NCI-H128 (cell line): ENCODE measurements at regions not wholly inside any gene's neighbourhood (a gene's known extent, or its start where the extent isn't known, plus 50 kb on each side); places are given as distances from the start of the nearest gene placed in this dataset.
"Not testable (repeated sequence)": the region's sequence is repeated elsewhere in the genome, so short reads cannot be mapped to it uniquely, and the experiment has no call there.

Experiments
- DNase-seq: peaks from one replicate; lab custom pipeline; 2025; ENCODE audit not compliant: unreplicated experiment; lab: John Stamatoyannopoulos, UW

DNA sequence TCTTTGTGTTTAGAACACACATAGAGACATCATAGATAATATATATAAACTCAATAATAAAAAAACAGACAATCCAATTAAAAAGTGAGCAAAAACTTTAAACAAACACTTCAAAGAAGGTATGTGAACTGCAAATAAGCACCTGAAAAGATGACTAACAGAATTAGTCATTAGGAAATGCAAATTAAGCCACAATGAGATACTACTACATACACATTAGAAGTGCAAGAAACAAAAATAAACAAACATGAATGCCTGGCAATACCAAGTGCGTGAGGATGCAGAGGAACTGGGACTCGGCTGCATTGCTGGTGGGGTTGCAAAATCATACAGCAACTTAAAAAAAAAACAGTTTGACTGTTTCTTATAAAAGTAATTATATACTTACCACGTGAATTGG is 799.0 kb downstream of the KCNJ2 start:
- no peak for DNase-seq

DNA sequence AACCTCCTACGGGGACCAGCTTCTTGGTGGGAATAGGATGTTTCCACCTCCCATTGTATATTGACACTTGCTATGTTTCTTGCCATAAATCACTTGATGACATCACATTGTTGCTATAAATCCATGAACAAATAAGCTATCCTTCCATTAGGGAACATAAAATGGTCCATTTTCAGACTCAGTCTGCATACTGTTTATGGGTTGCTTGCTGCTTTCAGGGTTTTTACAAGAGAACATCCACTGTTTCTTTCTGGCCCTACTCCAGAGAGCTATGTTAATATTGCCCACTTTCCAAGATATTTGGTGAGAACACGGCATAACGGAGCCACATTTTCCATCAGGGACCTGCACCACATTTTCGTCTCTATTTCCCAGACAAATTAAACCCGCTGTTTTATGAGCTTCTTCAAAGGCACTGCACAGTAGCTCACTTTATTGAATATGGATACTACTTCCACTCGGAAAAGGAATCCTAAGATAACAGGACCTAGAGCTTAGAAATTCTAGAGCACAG is 800.2 kb downstream of the KCNJ2 start:
- no peak for DNase-seq

DNA sequence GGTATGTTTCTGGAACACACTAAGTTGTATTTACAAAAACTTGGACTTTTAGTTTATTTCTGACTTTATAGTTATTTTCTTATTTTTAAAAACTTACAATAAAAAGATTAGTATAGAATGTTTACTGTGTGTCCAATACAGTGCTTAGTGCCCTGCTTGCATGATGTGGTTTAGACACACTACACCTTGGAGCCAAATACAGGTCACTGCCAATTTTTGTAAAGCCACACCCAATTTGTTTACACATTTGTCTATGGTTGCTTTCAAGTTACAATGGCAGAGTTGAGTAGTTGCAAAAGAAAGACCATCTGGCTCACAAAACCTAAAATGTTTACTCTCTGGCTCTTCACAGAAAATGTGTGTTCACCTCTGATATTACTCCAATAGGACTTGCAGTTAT is 807.1 kb downstream of the KCNJ2 start:
- DNase-seq: no peak

DNA sequence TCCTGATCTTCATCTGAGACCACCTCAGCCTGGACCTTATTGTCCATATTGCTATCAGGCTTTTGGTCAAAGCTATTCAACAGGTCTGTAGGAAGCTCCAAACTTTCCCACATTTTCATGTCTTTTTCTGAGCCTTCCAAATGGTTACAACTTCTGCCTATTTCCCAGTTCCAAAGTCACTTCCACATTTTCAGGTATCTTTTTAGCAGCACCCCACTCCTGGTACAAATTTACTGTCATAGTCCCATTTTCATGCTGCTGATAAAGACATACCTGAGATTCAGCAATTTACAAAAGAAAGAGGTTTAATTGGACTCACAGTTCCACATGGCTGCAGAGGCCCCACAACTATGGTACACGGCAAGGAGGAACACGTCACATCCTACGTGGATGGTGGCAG is 815.5 kb downstream of the KCNJ2 start:
- no peak for DNase-seq

DNA sequence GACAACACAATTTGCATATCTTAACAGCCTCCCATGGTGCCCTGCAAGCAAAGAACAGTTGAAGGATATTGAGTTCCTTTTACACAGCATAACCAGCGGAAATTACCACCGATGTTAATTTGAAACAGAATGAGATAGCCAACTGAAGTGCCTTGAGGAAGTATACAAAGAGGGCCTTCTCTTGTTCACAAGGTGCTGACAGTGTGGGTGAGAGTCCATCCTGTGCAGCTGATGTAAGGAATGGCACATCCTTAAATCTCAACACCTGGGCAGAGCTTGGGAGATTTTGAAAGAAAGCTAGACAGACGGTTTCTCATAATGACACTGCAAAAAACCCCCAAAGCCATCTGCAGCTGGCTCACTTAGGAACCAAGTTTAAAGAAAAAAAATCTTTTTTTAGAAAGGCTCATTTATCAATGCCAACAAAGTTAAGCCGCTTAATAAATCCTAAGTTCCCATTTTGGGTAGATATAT is 818.6 kb downstream of the KCNJ2 start:
- DNase-seq: no peak

DNA sequence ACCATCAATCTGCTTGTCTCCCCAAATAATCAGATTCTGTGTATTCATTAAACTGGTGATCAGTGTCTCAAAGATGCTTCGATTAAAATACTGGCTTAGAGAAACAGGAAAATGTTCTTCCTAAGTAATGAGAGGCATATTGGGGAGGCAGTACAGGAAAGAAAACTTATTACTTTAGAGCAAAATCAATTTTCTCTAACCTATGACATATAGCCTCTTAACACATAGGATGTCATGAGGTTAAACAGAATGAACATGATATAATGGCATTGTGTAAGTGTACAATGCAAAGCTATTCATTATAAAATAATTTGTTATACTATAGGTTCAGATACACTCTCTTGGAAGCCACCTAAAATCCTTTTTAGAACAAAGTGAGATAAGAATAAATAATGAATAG is 819.3 kb downstream of the KCNJ2 start:
- DNase-seq: no peak

DNA sequence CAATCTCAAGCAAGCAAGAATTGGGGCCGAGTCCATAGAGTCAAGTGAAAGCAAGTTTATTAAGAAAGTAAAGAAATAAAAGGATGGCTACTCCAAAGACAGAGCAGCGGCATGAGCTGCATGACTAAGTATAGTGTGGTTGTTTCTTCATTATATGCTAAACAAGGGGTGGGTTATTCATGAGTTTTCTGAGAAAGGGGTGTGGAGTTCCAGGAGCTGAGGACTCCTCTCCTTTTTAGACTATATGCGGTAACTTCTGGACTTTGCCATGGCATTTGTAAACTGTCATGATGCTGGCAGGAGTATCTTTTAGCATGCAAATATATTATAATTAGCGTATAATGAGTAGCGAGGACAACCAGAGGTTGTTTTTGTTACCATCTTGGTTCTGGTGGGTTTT is 819.9 kb downstream of the KCNJ2 start:
- no peak for DNase-seq

DNA sequence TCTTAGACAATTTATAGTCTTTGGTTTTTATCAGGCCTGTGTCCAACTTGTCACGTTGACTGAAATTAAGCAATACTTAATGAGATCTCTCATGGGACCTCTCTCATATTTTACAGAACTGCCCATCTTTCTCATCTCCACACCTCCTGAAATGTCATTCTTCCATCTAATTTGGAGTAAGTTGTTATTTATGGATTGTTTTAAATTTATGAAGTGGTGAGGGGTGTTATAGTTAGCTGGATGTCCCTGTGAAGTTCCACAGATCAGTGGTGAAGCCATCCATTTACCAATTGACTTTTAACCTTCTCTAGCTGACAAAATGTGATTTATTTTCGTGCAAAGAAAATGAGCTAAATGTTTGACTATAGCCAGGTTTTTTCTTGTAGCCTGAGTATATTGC is 824.9 kb downstream of the KCNJ2 start:
- no peak for DNase-seq

DNA sequence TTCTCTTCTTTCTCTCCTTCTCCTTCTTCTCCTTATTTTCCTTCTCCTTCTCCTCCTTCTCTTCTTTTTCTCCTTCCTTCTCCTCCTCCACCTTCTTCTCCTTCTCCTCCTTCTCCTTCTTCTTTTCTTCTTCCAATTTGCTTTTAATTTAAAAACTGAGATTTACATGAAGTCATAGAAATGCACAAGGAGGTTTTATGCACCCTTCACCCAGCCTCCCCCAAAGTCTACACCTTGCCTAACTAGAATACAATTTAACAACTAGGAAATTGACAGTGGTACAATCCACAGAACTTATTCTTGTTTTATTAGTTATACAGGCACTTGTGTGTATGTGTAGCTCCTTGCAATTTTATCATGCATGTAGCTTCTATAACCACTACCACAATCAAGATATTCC is 826.7 kb downstream of the KCNJ2 start:
- no peak for DNase-seq

DNA sequence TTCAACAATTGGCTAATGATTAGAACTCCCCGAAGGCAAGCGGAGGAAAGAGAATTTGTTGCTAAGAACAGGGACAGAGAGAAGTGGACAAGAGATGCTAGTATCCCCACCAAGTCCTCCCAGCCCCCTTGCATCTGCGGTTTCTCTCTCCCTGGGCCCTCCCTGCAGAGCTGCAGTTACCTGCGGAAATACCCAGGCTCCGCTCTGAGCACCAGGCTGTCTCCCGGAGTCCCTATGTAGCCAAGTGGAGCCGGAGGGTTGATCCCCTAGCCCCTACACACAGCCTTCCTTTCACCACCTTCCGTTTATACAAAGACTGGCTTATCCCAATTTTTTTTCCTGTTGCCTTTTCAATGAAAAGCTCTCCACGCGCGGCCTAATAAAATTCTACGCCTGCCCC is 834.4 kb downstream of the KCNJ2 start:
- no peak for DNase-seq

DNA sequence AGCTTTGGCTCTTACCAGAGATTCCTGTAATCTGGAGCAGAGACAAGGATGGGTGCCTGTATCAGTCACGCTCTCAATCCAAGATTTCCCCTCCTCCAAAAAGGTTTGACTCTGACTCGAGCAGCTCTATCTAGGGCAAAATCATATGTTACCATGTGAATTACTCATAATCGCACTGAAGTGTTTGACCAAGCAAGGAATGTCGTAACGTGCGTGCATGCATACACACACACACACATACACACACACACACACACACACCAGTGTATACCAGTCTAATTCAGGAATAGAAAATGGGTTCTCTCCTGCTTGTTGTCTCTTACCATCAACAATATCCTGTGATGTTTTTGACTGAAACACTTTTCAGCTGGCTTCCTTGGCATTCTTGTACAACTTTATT is 835.1 kb downstream of the KCNJ2 start:
- no peak for DNase-seq

DNA sequence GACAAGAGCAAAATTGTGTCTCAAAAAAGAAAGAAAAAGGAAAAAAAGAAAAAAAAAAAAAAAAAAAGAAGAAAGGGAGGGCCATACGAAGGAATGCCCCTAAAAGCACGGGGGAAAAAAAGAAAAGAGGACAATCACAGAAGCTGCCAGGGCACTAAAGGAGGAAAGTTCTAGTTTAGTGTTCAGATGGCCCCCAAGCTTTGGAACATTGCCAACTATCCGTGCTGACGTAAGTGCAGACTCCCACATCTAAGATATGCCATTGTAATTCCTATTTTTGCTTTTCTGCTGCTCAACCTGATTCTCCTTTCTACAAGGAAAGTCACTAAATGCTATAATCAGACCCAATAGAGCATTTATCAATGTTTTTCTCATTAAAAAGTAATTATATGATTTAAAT is 842.1 kb downstream of the KCNJ2 start:
- DNase-seq: no peak

DNA sequence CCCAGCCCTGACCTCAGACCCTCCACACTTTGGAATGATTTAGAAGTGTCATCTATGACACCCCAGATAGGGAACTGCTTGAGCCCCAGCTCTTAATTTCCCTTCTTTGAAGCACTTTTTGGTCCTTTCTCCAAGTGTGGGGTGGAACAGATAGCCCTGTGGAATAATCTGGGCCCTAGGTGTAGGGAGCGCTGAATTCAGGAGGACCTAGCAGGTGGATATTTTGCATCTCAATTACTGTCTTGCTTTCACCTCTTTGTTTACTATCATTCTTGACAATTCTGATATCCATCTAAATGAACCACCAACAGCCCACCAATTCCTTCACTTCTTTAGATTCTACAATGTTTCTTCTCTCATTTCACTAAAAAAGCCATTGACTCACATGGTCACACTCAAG is 850.4 kb downstream of the KCNJ2 start:
- no peak for DNase-seq

DNA sequence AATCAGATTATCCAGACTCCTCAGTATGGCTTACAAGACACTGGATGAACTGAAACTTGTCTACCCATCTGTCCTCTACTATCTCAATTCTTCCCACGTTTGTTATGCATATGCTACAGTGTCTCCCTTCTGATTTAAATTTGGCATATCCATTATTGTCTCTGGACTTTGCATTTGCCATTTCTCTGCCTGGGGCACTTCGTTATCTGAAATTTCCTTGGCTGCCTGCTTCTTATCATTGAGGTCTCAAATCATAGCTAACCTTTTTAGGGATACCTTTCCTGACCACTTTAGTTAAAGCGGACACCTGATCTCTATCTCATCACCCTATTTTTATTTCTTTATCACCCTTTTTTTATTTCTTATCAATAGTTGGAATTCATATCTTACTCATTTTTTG is 853.4 kb downstream of the KCNJ2 start:
- DNase-seq: no peak

DNA sequence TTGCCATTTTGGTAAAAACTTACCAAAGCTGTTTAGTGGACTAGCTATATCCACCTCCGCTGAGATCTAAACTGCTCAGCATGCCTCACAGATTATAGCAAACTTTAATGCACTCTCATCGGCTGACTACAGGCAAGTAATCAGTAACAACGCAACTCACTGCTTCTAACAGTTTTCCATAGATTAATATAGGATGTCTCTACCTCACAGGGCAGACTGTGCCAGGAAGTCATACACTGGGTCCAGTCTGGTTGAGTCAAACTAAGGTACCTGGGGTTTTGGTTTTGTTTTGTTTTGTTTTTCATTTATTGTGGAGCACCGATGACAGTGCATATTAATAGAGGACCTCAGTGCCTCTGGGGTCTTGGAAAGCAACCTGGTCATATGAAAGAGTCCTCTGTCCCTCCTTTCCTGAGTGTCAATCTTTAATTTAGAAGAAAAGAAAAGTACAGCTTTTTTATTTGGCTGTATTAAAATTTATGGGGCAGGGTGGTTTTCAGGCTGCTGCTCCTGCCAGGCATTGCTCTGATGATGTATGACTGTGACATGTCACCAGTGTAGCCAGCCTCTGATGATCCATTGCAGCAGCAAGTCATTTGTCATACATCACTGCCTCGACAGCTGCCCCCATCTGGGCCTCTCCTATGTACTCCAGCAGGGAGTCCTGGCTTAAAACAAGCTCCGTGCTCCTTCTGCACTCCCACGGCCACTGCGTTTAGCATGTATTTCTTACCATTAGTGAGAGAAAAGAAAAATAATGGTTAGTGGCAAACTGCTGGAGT is 854.1 kb downstream of the KCNJ2 start:
- DNase-seq: no peak

DNA sequence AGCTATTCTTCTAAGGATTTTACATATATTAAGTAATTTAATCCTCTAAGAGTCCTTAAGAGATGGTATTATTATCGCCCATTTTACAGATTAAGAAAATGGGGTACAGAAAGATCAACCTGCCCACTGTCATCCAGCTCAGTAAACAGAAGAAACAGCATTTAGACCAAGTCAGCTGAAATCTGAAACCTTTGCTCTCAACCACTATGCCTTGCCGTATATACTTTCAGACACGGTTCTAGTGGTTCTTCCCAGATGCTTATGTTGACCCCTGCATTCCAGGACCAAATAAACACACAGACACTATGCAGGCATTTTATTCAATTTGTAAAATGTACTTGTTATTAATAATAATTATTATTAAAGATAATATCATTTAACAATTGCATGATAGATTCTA is 854.8 kb downstream of the KCNJ2 start:
- DNase-seq: no peak

DNA sequence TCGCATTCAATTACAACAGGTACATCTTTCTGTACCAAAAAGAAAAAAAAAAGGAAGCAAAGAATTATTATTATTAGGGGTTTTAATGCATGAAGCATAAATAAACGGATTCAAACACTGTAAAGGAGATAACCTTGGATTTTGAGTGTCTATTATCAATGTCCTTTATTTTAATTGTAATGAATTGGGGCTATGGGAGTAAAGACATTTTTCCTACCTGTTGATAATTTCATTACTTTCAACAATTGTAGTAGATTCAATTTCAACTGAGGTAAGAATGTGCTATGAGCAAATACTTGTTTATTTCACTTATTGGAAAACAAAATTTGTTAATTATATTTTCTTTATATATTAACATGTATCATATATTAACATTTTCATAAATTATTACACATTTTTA is 855.6 kb downstream of the KCNJ2 start:
- DNase-seq: no peak

DNA sequence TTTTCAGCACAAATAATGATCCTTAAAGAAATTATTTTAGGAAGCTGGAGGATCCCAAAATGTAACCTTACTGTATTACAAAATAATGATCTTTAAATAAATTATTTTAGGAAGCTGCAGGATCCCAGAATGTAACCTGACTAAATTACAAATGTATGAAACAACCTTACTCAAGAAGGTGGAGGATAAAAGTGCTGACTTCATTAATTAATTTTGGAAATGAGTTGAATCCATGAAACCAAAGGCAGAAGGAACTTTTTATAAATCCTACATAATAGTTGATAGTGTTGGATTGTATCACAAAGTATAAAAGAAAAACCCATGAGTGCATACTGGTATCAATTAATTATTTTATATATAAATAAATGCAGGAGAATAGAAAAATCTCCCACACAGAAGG is 859.9 kb downstream of the KCNJ2 start:
- DNase-seq: no peak

DNA sequence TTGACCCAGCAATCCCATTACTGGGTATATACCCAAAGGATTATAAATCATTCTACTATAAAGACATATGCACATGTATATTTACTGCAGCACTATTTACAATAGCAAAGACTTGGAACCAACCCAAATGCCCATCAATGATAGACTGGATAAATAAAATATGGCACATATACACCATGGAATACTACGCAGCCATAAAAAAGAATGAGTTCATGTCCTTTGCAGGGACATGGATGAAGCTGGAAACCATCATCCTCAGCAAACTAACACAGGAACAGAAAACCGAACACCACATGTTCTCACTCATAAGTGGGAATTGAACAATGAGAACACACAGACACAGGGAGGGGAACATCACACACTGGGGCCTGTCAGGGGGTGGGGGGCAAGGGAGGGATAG is 862.0 kb downstream of the KCNJ2 start:
- DNase-seq: not testable (repeated sequence)

DNA sequence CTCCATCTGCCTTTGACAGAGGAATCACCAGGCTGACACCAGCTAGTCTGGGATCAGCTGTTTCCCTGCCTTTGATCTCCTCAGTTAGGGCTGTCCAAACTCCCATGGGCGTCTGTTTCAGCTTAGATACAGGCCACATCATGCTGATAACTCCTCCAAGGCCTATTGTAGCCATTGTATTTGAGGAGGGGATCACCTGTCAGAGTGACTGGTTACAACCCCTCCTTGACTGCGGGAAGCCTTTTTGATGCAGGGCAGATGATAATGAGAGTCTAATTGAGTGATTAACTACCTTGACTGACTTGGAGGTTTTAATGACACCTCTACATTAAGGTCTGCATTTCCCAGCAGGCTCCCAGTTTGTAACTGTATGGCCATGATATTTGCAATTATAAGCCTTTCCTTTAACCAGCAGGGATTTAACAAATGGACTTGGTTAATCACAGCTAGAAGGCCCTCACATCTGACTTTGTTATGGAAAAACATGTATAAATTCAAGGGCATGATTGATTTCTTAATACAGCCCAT is 863.5 kb downstream of the KCNJ2 start:
- peak; percentile 74 for DNase-seq

DNA sequence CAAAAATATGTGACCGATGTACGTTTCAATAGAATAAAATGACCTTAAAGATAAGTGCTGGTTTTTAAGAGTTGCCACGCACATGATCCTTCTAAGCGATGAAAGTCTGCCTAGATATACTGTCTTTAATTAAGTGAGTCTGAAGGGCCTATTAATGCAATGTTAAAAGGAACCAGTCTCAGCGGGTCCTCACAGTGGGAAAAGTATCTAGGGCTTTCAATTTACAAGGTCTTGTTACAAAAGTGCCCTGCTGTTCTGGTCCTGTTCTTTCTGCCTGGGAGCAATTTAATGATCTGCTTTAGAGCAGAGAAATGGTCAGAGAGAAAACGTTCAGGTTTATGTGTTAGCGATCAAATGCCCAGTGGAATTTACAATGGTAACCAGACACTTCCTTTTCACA is 864.0 kb downstream of the KCNJ2 start:
- DNase-seq: peak; percentile 61

DNA sequence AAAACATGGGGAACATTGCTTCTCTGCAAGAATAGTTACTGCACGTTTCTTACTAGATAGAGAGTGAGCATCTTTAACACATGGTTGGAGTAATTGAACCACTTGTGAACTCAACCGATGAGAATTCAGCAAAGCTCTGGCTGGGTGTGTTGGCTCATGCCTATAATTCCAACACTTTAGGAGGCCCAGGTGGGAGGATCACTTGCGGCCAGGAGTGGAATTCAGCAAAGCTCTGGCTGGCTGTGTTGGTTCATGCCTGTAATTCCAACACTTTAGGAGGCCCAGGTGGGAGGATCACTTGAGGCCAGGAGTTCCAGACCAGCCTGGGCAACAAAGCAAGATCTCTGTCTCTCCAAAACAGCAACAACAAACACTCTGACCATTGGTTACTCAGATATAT is 865.9 kb downstream of the KCNJ2 start:
- DNase-seq: no peak

DNA sequence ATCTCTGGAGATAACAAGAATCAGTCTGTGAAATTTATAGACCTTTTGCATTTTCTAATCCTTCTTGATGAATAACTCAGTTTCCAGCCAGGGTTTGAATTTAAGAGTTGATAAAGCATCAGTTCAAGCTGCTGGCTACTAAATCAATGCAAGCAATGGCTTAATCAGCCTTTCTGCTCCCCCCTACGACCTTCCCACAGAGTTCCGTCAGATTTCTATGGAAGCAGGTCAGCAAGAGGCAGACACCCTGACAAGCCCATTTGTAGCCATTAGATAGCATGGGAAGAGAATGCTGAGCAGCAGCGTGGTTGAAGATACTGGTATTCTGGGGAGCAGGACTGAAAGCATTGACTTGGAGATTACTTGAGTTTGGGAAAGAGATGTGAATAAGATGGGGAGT is 868.1 kb downstream of the KCNJ2 start:
- no peak for DNase-seq
